HUES48 (cell line): ENCODE measurements at regions not wholly inside any gene's neighbourhood (a gene's known extent, or its start where the extent isn't known, plus 50 kb on each side); places are given as distances from the start of the nearest gene placed in this dataset.

ENCODE experiments used
- H3K27ac ChIP-seq: one replicate; pipeline ENCODE4 v1.7.0; 2013; ENCODE audit warnings: low read depth, low read length, inconsistent platforms
- H3K27me3 ChIP-seq: 2 replicates; pipeline ENCODE4 v1.6.1; 2013; ENCODE audit warnings: mild to moderate bottlenecking, low read length; ENCODE audit not compliant: control insufficient read depth, insufficient read depth
- H3K36me3 ChIP-seq: 2 replicates; pipeline ENCODE4 v1.6.1; 2013; ENCODE audit warnings: low read length; ENCODE audit not compliant: control insufficient read depth, insufficient read depth
- H3K4me1 ChIP-seq: 2 replicates; pipeline ENCODE4 v1.6.1; 2013; ENCODE audit warnings: mild to moderate bottlenecking, low read length; ENCODE audit not compliant: control insufficient read depth, insufficient read depth
- H3K4me3 ChIP-seq: 2 replicates; pipeline ENCODE4 v1.5.1; 2013; ENCODE audit warnings: mild to moderate bottlenecking, low read depth, low read length
- H3K9ac ChIP-seq: 2 replicates; pipeline ENCODE4 v1.6.1; 2013; ENCODE audit warnings: mild to moderate bottlenecking, low read depth, low read length, moderate library complexity
- H3K9me3 ChIP-seq: 2 replicates; pipeline ENCODE4 v1.6.1; 2013; ENCODE audit warnings: low read length; ENCODE audit not compliant: control insufficient read depth, insufficient read depth

- Histone ChIP-seq H3K27me3 (no peaks in the 10 kb centered on the region), H3K27ac (no peak overlapping the region), H3K4me1 (no peaks in the 10 kb centered on the region), H3K4me3 (no peak overlapping the region), H3K9ac (no peak overlapping the region), H3K9me3 (no peaks in the 10 kb centered on the region), H3K36me3 (no peaks in the 10 kb centered on the region)
These were observed 819.6 kb downstream of the RNF144A start for GRCh38 chr2:7736646-7737305.

GRCh38 chr2:7738596-7738995 lies 821.4 kb downstream of the RNF144A start:
- Histone ChIP-seq H3K9ac (no peak overlapping the region), H3K36me3 (no peaks in the 10 kb centered on the region), H3K27me3 (no peaks in the 10 kb centered on the region), H3K4me1 (no peaks in the 10 kb centered on the region), H3K27ac (no peak overlapping the region), H3K9me3 (no peaks in the 10 kb centered on the region), H3K4me3 (no peak overlapping the region)

- Histone ChIP-seq H3K4me3 (no peak overlapping the region), H3K36me3 (no peaks in the 10 kb centered on the region), H3K9ac (no peak overlapping the region), H3K4me1 (no peaks in the 10 kb centered on the region), H3K27ac (no peak overlapping the region), H3K9me3 (no peaks in the 10 kb centered on the region), H3K27me3 (no peaks in the 10 kb centered on the region)
These were observed 822.9 kb downstream of the RNF144A start for GRCh38 chr2:7740114-7740513.

DNA sequence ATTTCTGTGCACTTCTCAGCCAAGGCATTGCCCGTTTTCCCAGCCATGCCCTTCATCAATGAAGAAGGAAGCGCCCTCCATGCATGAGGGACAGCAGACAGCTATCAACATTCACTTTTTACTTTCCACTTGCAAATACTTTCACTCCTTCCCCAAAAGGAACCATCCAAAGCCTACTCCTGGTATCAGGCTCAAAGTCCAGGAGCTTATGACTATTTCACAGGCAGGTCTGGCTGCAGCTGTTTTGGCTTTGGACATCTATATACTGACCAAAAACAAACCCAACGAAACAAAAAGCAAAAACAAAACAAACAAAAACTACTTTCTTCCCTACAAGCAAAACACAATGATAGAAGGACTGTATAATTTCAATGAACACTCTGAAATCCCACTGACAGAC lies 825.1 kb downstream of the RNF144A start:
- H3K4me1 ChIP-seq: no peaks in the 10 kb centered on the region
- H3K27me3 ChIP-seq: no peaks in the 10 kb centered on the region
- H3K27ac ChIP-seq: no peak overlapping the region
- H3K4me3 ChIP-seq: no peak overlapping the region
- no peaks in the 10 kb centered on the region for H3K36me3 ChIP-seq
- H3K9ac ChIP-seq: no peak overlapping the region
- no peaks in the 10 kb centered on the region for H3K9me3 ChIP-seq

DNA sequence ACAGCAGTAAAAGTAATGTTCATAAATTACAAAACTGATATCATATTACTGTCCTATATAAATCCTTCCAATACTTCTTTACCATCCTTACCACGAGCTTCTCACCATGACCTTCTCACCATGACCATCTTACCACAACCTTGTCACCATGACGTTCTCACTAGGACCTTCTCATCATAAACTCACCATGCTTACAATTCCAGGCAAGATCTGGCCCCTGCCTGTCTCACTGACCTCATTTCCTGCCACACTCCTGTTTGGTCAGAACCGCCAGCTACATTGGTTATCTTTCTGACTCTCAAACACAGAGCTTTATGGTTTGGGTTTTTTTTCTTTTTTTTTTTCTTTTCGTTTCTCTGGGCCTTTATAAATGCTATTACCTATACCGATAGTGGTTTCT lies 827.6 kb downstream of the RNF144A start:
- Histone ChIP-seq H3K27me3 (no peaks in the 10 kb centered on the region), H3K4me3 (no peak overlapping the region), H3K27ac (no peak overlapping the region), H3K36me3 (no peaks in the 10 kb centered on the region), H3K4me1 (no peaks in the 10 kb centered on the region), H3K9ac (no peak overlapping the region), H3K9me3 (no peaks in the 10 kb centered on the region)

GRCh38 chr2:7745369-7745768 lies 828.2 kb downstream of the RNF144A start:
- H3K4me1 ChIP-seq: no peaks in the 10 kb centered on the region; the same call in 1 of the 2 replicates
- H3K9ac ChIP-seq: no peak overlapping the region
- H3K27me3 ChIP-seq: no peaks in the 10 kb centered on the region
- H3K4me3 ChIP-seq: no peak overlapping the region
- H3K36me3 ChIP-seq: no peaks in the 10 kb centered on the region
- no peak overlapping the region for H3K27ac ChIP-seq
- no peaks in the 10 kb centered on the region for H3K9me3 ChIP-seq

- H3K9ac ChIP-seq: no peak overlapping the region
- H3K36me3 ChIP-seq: no peaks in the 10 kb centered on the region
- no peak overlapping the region for H3K27ac ChIP-seq
- no peak overlapping the region for H3K4me3 ChIP-seq
- no peaks in the 10 kb centered on the region for H3K27me3 ChIP-seq
- no peaks in the 10 kb centered on the region for H3K9me3 ChIP-seq
- H3K4me1 ChIP-seq: no peaks in the 10 kb centered on the region; the same call in 1 of the 2 replicates
These were observed 831.7 kb downstream of the RNF144A start for GRCh38 chr2:7748717-7749415.

- Histone ChIP-seq H3K27ac (no peak overlapping the region), H3K4me3 (no peak overlapping the region), H3K27me3 (no peaks in the 10 kb centered on the region), H3K9ac (no peak overlapping the region), H3K9me3 (no peaks in the 10 kb centered on the region), H3K4me1 (no peaks in the 10 kb centered on the region; the same call in 1 of the 2 replicates), H3K36me3 (no peaks in the 10 kb centered on the region)
These were observed 832.8 kb downstream of the RNF144A start for GRCh38 chr2:7749895-7750559.

- no peaks in the 10 kb centered on the region; the same call in 1 of the 2 replicates for H3K4me1 ChIP-seq
- H3K9ac ChIP-seq: no peak overlapping the region
- no peak overlapping the region for H3K4me3 ChIP-seq
- H3K27ac ChIP-seq: no peak overlapping the region
- no peaks in the 10 kb centered on the region for H3K9me3 ChIP-seq
- H3K36me3 ChIP-seq: no peaks in the 10 kb centered on the region
- H3K27me3 ChIP-seq: no peaks in the 10 kb centered on the region
These were observed 835.1 kb downstream of the RNF144A start for GRCh38 chr2:7752291-7752690.

DNA sequence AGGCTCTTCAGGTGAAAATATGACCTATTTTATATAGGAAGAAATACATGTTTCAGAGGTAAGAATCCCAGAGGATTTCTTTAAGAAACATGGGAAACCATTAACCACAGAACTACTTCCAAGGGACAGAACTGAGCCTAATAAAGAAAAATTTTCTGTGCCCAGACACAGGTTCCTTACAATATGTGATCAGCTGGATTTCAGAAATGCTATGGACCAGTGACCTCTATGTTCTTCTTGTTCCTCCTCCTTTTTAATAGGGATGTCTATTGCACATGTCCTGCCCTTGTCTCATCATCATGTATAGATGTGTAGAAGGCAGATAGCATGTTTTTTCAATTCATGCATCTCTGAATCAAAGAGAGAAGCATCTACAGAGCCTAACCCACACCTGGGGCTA lies 836.6 kb downstream of the RNF144A start:
- Histone ChIP-seq H3K4me1 (no peaks in the 10 kb centered on the region; the same call in 1 of the 2 replicates), H3K36me3 (no peaks in the 10 kb centered on the region), H3K9ac (no peak overlapping the region), H3K4me3 (no peak overlapping the region), H3K9me3 (no peaks in the 10 kb centered on the region), H3K27me3 (no peaks in the 10 kb centered on the region), H3K27ac (no peak overlapping the region)

- no peaks in the 10 kb centered on the region for H3K27me3 ChIP-seq
- H3K4me3 ChIP-seq: no peak overlapping the region
- H3K27ac ChIP-seq: no peak overlapping the region
- no peaks in the 10 kb centered on the region for H3K9me3 ChIP-seq
- no peaks in the 10 kb centered on the region for H3K36me3 ChIP-seq
- H3K9ac ChIP-seq: no peak overlapping the region
- H3K4me1 ChIP-seq: no peaks in the 10 kb centered on the region
These were observed 838.7 kb downstream of the RNF144A start for GRCh38 chr2:7755879-7756278.
